ENCODE measurements at regions not wholly inside any gene's neighbourhood (a gene's known extent, or its start where the extent isn't known, plus 50 kb on each side); places are given as distances from the start of the nearest gene placed in this dataset.

DNA sequence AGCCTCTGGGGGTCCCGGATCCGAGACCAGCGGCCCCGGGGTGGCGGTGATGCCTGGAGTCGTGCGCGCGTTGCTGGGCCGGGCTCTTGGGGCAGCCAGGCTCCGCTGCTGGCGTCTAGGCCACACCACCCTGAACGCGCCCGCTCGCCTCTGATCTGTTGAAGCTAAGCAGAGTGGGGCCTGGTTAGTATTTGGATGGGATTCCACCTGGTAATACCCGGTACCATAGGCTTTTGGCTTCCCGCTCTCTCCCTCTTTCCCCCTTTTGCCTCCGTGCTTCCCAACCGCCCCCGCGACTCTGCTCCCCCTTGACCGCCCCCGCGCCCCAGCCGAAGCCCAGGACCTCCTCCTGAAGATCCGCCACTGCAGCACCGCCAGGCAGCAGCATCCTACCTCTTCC is 1383.5 kb upstream of the DEFB115 start:
- TF ChIP-seq, protein P1, sequence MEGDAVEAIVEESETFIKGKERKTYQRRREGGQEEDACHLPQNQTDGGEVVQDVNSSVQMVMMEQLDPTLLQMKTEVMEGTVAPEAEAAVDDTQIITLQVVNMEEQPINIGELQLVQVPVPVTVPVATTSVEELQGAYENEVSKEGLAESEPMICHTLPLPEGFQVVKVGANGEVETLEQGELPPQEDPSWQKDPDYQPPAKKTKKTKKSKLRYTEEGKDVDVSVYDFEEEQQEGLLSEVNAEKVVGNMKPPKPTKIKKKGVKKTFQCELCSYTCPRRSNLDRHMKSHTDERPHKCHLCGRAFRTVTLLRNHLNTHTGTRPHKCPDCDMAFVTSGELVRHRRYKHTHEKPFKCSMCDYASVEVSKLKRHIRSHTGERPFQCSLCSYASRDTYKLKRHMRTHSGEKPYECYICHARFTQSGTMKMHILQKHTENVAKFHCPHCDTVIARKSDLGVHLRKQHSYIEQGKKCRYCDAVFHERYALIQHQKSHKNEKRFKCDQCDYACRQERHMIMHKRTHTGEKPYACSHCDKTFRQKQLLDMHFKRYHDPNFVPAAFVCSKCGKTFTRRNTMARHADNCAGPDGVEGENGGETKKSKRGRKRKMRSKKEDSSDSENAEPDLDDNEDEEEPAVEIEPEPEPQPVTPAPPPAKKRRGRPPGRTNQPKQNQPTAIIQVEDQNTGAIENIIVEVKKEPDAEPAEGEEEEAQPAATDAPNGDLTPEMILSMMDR (IDR thresholded peaks at IDR 0.05), result no peak
- no peak for TF ChIP-seq POLR2A (IDR thresholded peaks at IDR 0.05)
